ENCODE measurements at regions not wholly inside any gene's neighbourhood (a gene's known extent, or its start where the extent isn't known, plus 50 kb on each side); places are given as distances from the start of the nearest gene placed in this dataset.
A peak's percentile ranks its signal among the peaks of the same experiment; 100 is the strongest.

DNA sequence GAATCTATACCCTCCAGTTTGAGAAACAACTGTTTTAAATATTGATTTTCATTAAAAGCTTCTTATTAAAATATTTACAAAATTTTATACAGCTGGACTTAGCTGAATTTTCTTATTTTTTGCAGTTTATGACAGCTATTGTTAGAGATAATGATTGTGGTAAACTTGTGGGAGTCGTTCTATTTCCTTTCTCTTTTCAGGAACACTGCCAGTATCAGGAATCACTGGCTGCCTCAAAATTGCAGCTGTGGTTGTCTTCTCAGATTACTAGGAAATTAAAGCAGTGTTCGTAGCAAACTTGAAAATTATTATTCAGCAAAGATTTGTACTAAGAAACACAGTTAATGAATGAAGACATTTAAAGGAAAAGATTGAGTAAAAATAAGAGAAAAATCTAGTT, 311.0 kb downstream of the CENPW start:
- intact Hi-C loops (cut with DNase I): no loop called here
- H3K27me3 ChIP-seq: no peaks in the 10 kb centered on the region
- WGBS, 2 donors: 20% methylated on average over 2 of the region's 2 CpGs
- no peaks in the 10 kb centered on the region for H3K36me3 ChIP-seq
- no peak for DNase-seq
- no peak overlapping the region for H3K4me3 ChIP-seq
- TF ChIP-seq POLR2A (IDR thresholded peaks at IDR 0.05): no peak
- TF ChIP-seq, protein P1, sequence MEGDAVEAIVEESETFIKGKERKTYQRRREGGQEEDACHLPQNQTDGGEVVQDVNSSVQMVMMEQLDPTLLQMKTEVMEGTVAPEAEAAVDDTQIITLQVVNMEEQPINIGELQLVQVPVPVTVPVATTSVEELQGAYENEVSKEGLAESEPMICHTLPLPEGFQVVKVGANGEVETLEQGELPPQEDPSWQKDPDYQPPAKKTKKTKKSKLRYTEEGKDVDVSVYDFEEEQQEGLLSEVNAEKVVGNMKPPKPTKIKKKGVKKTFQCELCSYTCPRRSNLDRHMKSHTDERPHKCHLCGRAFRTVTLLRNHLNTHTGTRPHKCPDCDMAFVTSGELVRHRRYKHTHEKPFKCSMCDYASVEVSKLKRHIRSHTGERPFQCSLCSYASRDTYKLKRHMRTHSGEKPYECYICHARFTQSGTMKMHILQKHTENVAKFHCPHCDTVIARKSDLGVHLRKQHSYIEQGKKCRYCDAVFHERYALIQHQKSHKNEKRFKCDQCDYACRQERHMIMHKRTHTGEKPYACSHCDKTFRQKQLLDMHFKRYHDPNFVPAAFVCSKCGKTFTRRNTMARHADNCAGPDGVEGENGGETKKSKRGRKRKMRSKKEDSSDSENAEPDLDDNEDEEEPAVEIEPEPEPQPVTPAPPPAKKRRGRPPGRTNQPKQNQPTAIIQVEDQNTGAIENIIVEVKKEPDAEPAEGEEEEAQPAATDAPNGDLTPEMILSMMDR (IDR thresholded peaks at IDR 0.05): no peak
- no peak overlapping the region for H3K27ac ChIP-seq
- no peaks in the 10 kb centered on the region for H3K4me1 ChIP-seq
- no peaks in the 10 kb centered on the region for H3K9me3 ChIP-seq

- Histone ChIP-seq H3K4me1 (no peaks in the 10 kb centered on the region), H3K4me3 (no peak overlapping the region), H3K27me3 (no peaks in the 10 kb centered on the region), H3K9me3 (no peaks in the 10 kb centered on the region), H3K36me3 (no peaks in the 10 kb centered on the region), H3K27ac (no peak overlapping the region)
- DNase-seq: no peak
- intact Hi-C loops (cut with DNase I): no loop called here
- TF ChIP-seq, protein P1 (IDR thresholded peaks at IDR 0.05): peak in 2 of 6 experiments; percentile 20 to 50
- TF ChIP-seq POLR2A (IDR thresholded peaks at IDR 0.05): no peak
- WGBS, 2 donors: 27 to 30% methylated on average over 3 of the region's 3 CpGs
These were observed 317.8 kb downstream of the CENPW start for GRCh38 chr6:126657561-126658175.

GRCh38 chr6:126660376-126660775, 320.5 kb downstream of the CENPW start:
- no peak for DNase-seq
- Histone ChIP-seq H3K4me1 (peaks cover 0 to 5% (median 0%) of the 10 kb centered on the region in 3 donors), H3K4me3 (no peak overlapping the region), H3K36me3 (no peaks in the 10 kb centered on the region), H3K27ac (no peak overlapping the region), H3K27me3 (no peaks in the 10 kb centered on the region), H3K9me3 (no peaks in the 10 kb centered on the region)
- TF ChIP-seq, protein P1 (IDR thresholded peaks at IDR 0.05): no peak
- TF ChIP-seq POLR2A (IDR thresholded peaks at IDR 0.05): no peak
- WGBS, 2 donors: 89 to 92% methylated on average over 1 of the region's 1 CpG
- intact Hi-C loops (cut with DNase I): no loop called here

DNA sequence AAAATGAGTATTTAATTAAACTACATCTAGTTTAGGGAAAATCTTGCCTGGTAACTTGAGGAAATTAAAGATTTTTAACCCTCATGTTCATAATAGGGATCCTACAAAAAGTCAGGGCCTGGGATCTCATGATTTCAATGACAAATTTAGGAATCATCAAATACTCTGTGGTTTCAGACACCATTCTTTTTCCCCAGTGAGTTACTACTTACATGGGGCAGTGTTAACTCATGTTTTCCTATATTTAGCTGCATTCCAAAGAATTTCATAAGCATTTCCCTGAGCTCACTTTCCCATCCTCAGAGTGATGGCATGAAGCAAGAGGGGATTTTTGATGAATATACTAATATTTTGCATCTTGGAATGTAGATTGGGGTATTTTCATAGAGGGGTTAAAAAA, 321.7 kb downstream of the CENPW start:
- H3K27ac ChIP-seq: no peak overlapping the region
- H3K27me3 ChIP-seq: no peaks in the 10 kb centered on the region
- H3K9me3 ChIP-seq: no peaks in the 10 kb centered on the region
- DNase-seq: no peak
- H3K4me1 ChIP-seq: peaks cover 0 to 5% (median 0%) of the 10 kb centered on the region in 3 donors
- no peaks in the 10 kb centered on the region for H3K36me3 ChIP-seq
- H3K4me3 ChIP-seq: no peak overlapping the region
- TF ChIP-seq, protein P1 (IDR thresholded peaks at IDR 0.05): no peak
- no peak for TF ChIP-seq POLR2A (IDR thresholded peaks at IDR 0.05)
- intact Hi-C loops (cut with DNase I): no loop called here

- Histone ChIP-seq H3K4me3 (no peak overlapping the region), H3K27me3 (no peaks in the 10 kb centered on the region), H3K9me3 (no peaks in the 10 kb centered on the region), H3K27ac (no peak overlapping the region), H3K4me1 (peaks cover 0 to 5% (median 0%) of the 10 kb centered on the region in 3 donors), H3K36me3 (no peaks in the 10 kb centered on the region)
- TF ChIP-seq POLR2A (IDR thresholded peaks at IDR 0.05): no peak
- TF ChIP-seq, protein P1 (IDR thresholded peaks at IDR 0.05): no peak
- intact Hi-C loops (cut with DNase I): no loop called here
- no peak for DNase-seq
These were observed 323.1 kb downstream of the CENPW start for GRCh38 chr6:126662966-126663365.

Data from esophagus squamous epithelium (tissue), 5 donors.